Prostate gland (tissue), 2 donors: ENCODE measurements at regions not wholly inside any gene's neighbourhood (a gene's known extent, or its start where the extent isn't known, plus 50 kb on each side); places are given as distances from the start of the nearest gene placed in this dataset.
A peak's percentile ranks its signal among the peaks of the same experiment; 100 is the strongest.

Experiments used
- DNase-seq: peaks from one replicate; pipeline ENCODE4 v3.0.0-alpha.2; 2019; ENCODE audit warnings: low spot score
- H3K27ac ChIP-seq, 2 donors: fragments of 200-600 bp; sonication (generic); 2 replicates each; pipeline ENCODE4 v1.5.1; 2017 to 2019
- H3K27me3 ChIP-seq: fragments of 200-600 bp; sonication (generic); replicated peaks from 2 replicates; pipeline ENCODE4 v1.5.1; 2019; ENCODE audit not compliant: insufficient read depth
- H3K36me3 ChIP-seq, 2 donors: fragments of 200-600 bp; sonication (generic); 1 replicate in 1 of 2; 2 replicates in 1 of 2; pipeline versions ENCODE4 v1.5.1 to v1.8.1; 2017 to 2019
- H3K4me1 ChIP-seq: fragments of 200-600 bp; sonication (generic); replicated peaks from 2 replicates; pipeline ENCODE4 v1.5.1; 2019
- H3K4me3 ChIP-seq, 2 donors: fragments of 200-600 bp; sonication (generic); 2 replicates each; pipeline ENCODE4 v1.5.1; 2017 to 2019
- H3K9me3 ChIP-seq: fragments of 200-600 bp; sonication (generic); 2 replicates; pipeline ENCODE4 v1.5.1; 2017
- POLR2A ChIP-seq: fragments of 450-650 bp; IDR thresholded peaks from one replicate; pipeline ENCODE4 v1.6.1; 2016; ENCODE audit warnings: antibody characterized with exemption, mild to moderate bottlenecking
- POLR2AphosphoS5 ChIP-seq: sonication (generic); formaldehyde crosslinking; IDR thresholded peaks from one replicate; pipeline ENCODE4 v1.6.1; 2017; ENCODE audit warnings: antibody characterized with exemption
- WGBS: methylation state at CpG from one replicate; pipeline ENCODE4 v1.1.5; 2018; 5-methylcytosine and 5-hydroxymethylcytosine counted together
- intact Hi-C: fragments of 100-400 bp; cut with DNase I; formaldehyde crosslinking; loops from one replicate; pipeline ENCODE4 v1.14.2; 2022
- TF ChIP-seq, protein P1 (sequence below), 4 experiments: fragments of 200-600 bp in 2 of 4; fragments of 450-650 bp in 2 of 4; sonication (generic) in 2 of 4; IDR thresholded peaks; 1 replicate in 3 of 4; 2 replicates in 1 of 4; pipeline ENCODE4 v1.5.1; 2016 to 2019; ENCODE audit warnings: antibody characterized with exemption in 4 of 4, mild to moderate bottlenecking in 2 of 4, moderate library complexity in 2 of 4

DNA sequence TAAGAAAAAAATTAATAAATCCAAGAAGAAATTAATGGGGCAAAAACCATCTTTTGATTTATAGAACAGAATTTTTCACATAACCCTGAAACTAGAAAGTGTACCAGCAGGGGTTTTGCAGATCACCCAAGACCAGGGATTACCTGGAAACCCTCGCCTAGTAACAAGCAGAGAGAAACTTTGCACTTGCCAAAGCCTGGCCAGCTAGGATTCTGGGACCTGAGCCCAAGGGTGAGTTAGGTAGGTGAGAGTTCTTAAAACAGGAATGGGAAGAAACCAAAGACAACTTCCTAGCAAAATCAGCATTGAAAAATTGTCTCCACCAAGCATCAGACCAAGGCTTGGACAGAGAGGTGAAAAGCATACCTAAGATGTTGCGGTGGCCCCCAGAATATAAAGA is 247.0 kb upstream of the NBEA start:
- DNase-seq, result no peak

DNA sequence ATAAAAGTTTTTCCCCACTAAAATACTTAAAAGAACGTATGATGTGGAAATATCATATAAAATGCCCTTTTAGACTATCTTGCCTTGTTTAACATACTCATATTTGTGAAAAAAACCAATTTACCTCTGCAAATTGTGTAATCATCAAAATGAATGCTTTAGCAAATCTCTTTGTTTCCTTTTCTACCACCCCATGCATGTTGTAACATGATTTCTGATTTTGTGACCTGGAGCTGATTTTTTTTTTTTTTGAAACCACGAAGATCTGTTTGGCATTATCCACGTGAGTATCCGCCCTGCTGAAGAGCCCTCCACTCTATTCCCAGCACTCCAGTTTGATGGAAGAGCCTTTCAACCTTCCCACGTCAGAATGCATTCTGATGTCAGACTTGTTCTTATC is 245.8 kb upstream of the NBEA start:
- intact Hi-C loops, result no loop called here
- Histone ChIP-seq H3K4me3 (no peak overlapping the region), H3K4me1 (no peaks in the 10 kb centered on the region), H3K36me3 (no peaks in the 10 kb centered on the region), H3K9me3 (no peaks in the 10 kb centered on the region), H3K27me3 (no peaks in the 10 kb centered on the region), H3K27ac (no peak overlapping the region)
- WGBS, result 66% methylated on average over 5 of the region's 5 CpGs
- no peak for DNase-seq
- TF ChIP-seq POLR2A (no peak), POLR2AphosphoS5 (no peak)
- TF ChIP-seq, protein P1, sequence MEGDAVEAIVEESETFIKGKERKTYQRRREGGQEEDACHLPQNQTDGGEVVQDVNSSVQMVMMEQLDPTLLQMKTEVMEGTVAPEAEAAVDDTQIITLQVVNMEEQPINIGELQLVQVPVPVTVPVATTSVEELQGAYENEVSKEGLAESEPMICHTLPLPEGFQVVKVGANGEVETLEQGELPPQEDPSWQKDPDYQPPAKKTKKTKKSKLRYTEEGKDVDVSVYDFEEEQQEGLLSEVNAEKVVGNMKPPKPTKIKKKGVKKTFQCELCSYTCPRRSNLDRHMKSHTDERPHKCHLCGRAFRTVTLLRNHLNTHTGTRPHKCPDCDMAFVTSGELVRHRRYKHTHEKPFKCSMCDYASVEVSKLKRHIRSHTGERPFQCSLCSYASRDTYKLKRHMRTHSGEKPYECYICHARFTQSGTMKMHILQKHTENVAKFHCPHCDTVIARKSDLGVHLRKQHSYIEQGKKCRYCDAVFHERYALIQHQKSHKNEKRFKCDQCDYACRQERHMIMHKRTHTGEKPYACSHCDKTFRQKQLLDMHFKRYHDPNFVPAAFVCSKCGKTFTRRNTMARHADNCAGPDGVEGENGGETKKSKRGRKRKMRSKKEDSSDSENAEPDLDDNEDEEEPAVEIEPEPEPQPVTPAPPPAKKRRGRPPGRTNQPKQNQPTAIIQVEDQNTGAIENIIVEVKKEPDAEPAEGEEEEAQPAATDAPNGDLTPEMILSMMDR (IDR thresholded peaks at IDR 0.05), result no peak

More for the DNA sequence above, 247.0 kb upstream of the NBEA start:
- 91% methylated on average over 2 of the region's 2 CpGs for WGBS
- no peaks in the 10 kb centered on the region for H3K4me1 ChIP-seq
- H3K27ac ChIP-seq, result no peak overlapping the region
- H3K36me3 ChIP-seq, result no peaks in the 10 kb centered on the region
- intact Hi-C loops, result no loop called here
- no peak for TF ChIP-seq POLR2A
- TF ChIP-seq POLR2AphosphoS5, result no peak
- TF ChIP-seq, protein P1 (IDR thresholded peaks at IDR 0.05), result no peak
- no peaks in the 10 kb centered on the region for H3K27me3 ChIP-seq
- no peak overlapping the region for H3K4me3 ChIP-seq
- H3K9me3 ChIP-seq, result no peaks in the 10 kb centered on the region

DNA sequence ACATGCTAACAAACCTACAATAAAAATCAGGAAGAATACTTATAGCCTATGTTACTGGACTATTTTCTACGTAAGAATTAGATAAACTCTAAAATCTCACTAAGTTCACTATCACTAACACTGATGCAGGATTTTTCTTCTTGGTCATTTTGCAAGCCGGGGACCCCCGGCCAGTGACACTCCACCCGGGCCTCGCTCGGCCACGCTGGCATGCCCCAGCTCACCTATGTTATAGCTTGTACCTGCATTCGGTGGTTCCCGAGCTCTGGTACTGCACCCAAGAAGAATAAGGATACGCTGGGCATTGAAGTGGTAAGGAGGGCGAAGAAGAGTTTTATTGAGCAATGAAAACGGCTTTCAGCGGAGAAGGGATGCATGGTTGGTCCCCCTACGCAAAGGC is 245.3 kb upstream of the NBEA start:
- intact Hi-C loops, result no loop called here
- no peak overlapping the region for H3K27ac ChIP-seq
- 95% methylated on average over 14 of the region's 14 CpGs for WGBS
- no peak for DNase-seq
- H3K4me1 ChIP-seq, result no peaks in the 10 kb centered on the region
- H3K9me3 ChIP-seq, result no peaks in the 10 kb centered on the region
- no peak for TF ChIP-seq POLR2A
- no peak for TF ChIP-seq POLR2AphosphoS5
- TF ChIP-seq, protein P1 (IDR thresholded peaks at IDR 0.05), result no peak
- H3K27me3 ChIP-seq, result no peaks in the 10 kb centered on the region
- no peaks in the 10 kb centered on the region for H3K36me3 ChIP-seq
- no peak overlapping the region for H3K4me3 ChIP-seq

DNA sequence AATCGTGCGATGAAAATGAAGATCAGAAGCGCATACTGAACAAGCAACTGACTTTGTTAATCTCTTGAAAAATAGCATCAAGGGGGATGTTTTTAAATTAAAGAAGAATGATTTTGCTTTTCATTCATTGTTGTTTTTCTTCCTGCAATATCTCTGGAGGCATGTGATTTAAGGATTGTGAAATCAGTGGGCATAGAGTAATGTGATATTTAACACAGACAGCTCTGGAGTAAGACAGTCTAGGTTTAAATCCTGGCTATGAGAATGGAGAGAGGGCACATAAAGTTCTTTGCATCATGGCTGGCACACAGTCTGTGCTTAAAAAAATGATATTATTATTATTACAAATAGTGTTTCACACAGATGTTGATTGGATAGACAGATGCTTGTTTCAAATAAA is 243.1 kb upstream of the NBEA start:
- no peak for DNase-seq
- intact Hi-C loops, result no loop called here
- no peak overlapping the region for H3K27ac ChIP-seq
- no peaks in the 10 kb centered on the region for H3K9me3 ChIP-seq
- TF ChIP-seq POLR2AphosphoS5 (peak; percentile 47), POLR2A (no peak)
- TF ChIP-seq, protein P1 (IDR thresholded peaks at IDR 0.05), result no peak
- H3K36me3 ChIP-seq, result no peaks in the 10 kb centered on the region
- 90% methylated on average over 3 of the region's 3 CpGs for WGBS
- no peaks in the 10 kb centered on the region for H3K4me1 ChIP-seq
- no peaks in the 10 kb centered on the region for H3K27me3 ChIP-seq
- no peak overlapping the region for H3K4me3 ChIP-seq

DNA sequence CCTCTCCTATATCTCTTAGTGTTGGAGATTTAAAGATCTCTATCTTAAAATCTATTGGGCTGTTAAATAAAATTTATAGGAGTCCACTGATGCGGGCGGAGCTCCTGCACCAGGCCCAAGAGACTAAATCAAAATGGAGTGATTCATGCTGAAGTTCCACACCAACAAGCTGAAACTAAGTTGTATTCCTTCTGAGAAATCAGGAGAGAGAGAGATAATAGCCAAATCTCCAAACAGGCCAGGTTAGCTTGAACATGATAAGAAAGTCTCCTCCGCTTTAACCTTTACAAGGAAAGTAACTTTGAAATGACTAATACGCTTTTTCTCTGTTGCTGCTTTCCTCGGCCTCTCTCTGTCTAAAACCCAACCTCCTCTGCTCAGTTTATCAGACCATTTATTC is 241.9 kb upstream of the NBEA start:
- no peak overlapping the region for H3K4me3 ChIP-seq
- TF ChIP-seq, protein P1 (IDR thresholded peaks at IDR 0.05), result no peak
- TF ChIP-seq POLR2A, result no peak
- TF ChIP-seq POLR2AphosphoS5, result no peak
- DNase-seq, result no peak
- H3K27me3 ChIP-seq, result no peaks in the 10 kb centered on the region
- no peaks in the 10 kb centered on the region for H3K9me3 ChIP-seq
- intact Hi-C loops, result no loop called here
- no peaks in the 10 kb centered on the region for H3K4me1 ChIP-seq
- no peaks in the 10 kb centered on the region for H3K36me3 ChIP-seq
- no peak overlapping the region for H3K27ac ChIP-seq
- WGBS, result 89% methylated on average over 5 of the region's 5 CpGs
